GM18502 (cell line): ENCODE measurements at regions not wholly inside any gene's neighbourhood (a gene's known extent, or its start where the extent isn't known, plus 50 kb on each side); places are given as distances from the start of the nearest gene placed in this dataset.
A peak's percentile ranks its signal among the peaks of the same experiment; 100 is the strongest.

ENCODE experiments used
- ATAC-seq: cut with Tn5 transposase; IDR thresholded peaks from one replicate; pipeline ENCODE4 v1.9.1; 2021; ENCODE audit warnings: mild to moderate bottlenecking; ENCODE audit not compliant: unreplicated experiment, poor library complexity

DNA sequence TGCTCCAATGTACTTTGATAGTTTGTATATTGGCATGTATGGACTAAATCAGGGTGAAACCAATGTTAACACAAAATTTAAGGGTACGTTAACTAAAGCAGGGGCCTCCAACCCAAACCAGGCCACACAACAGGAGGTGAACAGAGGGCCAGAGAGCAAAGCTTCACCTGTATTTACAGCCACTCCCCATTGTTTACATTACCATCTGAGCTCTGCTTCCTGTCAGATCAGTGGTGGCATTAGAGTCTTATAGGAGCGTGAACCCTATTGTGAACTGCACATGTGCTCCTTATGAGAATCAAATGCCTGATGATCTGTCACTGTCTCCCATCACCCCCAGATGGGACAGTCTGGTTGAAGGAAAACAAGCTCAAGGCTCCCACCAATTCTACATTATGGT, 62.0 kb upstream of the SCIN start:
- ATAC-seq, result no peak

DNA sequence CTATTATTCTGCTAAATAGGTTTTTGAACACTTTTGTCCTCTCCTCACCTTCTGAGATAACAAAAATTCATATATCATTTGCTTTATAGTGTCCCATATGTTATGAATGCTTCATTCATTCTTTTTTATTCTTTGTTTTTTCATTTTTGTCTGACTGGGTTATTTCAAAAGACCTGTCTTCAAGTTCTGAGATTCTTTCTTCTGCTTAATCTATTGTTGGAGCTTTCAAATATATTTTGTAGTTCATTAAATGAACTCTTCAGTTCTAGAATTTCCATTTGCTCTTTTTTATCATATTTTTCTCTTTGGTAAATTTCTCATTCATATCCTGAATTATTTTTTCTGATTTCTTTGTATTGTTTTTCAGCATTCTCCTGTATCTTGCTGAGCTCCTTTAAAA, 53.1 kb upstream of the SCIN start:
- no peak for ATAC-seq

DNA sequence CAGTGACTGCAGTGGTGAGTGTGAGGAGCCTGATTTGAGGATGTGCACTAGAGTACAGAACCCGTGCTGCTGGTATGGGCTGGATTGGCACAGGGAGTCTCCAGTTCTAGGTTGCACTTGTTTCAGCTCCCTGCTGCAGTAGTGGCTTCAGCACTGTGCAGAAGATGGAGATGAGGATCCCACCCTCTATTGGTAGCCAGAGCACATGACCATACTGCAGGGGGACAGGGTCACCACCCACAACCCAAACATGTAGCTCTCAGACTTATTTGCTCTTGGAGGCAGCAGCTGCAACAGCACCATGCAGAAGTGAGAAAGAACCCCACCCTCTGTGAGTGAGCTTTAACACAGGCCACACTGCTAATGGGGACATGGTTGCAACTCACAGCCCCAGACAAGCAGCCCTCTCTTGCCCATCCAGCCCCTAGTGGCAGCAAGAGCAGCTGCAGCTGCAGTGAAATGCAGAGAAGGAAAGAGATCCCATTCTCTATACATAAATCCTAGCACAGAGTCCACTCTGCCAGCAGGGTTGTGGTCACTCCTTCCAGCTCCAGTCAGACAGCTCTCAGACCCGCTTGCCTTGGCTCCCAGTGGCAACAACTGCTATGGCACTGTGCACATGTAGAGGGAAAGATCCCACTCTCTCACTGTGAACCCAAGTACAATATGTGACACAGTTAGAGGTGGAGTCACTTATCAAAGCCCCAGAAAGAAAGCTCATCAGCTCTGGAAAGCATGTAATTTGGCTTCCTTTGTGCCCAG, 51.4 kb upstream of the SCIN start:
- peak; percentile 95 for ATAC-seq

DNA sequence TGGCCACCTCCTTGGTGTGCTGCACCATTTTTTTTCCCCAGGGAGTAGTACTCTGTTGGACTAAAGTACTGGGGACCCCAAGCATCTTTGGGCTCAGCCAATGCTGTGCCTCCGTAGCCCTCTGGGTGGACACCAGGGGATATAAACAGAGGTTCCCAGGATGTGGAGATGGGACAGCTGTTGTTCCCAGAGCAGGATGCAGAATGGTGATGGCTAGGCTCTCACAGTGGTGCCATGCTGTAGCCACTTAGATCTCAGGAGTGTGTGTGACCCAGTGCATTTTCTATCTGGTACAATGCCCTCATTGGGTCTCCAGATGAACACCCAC, 50.9 kb upstream of the SCIN start:
- no peak for ATAC-seq
